Mesothelial cell of epicardium (in vitro differentiated cells): ENCODE measurements at regions not wholly inside any gene's neighbourhood (a gene's known extent, or its start where the extent isn't known, plus 50 kb on each side); places are given as distances from the start of the nearest gene placed in this dataset.

Experiments used
- DNase-seq, 2 experiments: peaks; one replicate each; pipeline ENCODE4 v3.0.0; 2021; ENCODE audit warnings: low spot score in 2 of 2; ENCODE audit not compliant: unreplicated experiment in 2 of 2
- H3K27ac Mint-ChIP-seq: 2 replicates; pipeline ENCODE4 v1.8.0; 2021; ENCODE audit warnings: mixed read lengths
- H3K27me3 Mint-ChIP-seq: 2 replicates; pipeline ENCODE4 v1.8.0; 2021; ENCODE audit warnings: low read depth, mixed read lengths
- H3K36me3 Mint-ChIP-seq: 2 replicates; pipeline ENCODE4 v1.8.0; 2021; ENCODE audit warnings: mixed read lengths
- H3K4me1 Mint-ChIP-seq: 2 replicates; pipeline ENCODE4 v1.8.0; 2021; ENCODE audit warnings: mixed read lengths
- H3K4me3 Mint-ChIP-seq: 2 replicates; pipeline ENCODE4 v1.8.0; 2021; ENCODE audit warnings: mild to moderate bottlenecking, moderate library complexity, mixed read lengths
- H3K9me3 Mint-ChIP-seq: 2 replicates; pipeline ENCODE4 v1.8.0; 2021; ENCODE audit warnings: mixed read lengths
- CTCF ChIP-seq: fragments of 200-600 bp; sonication (generic); IDR thresholded peaks from one replicate; pipeline ENCODE4 v1.5.0; 2021; ENCODE audit warnings: antibody characterized with exemption; ENCODE audit not compliant: unreplicated experiment

DNA sequence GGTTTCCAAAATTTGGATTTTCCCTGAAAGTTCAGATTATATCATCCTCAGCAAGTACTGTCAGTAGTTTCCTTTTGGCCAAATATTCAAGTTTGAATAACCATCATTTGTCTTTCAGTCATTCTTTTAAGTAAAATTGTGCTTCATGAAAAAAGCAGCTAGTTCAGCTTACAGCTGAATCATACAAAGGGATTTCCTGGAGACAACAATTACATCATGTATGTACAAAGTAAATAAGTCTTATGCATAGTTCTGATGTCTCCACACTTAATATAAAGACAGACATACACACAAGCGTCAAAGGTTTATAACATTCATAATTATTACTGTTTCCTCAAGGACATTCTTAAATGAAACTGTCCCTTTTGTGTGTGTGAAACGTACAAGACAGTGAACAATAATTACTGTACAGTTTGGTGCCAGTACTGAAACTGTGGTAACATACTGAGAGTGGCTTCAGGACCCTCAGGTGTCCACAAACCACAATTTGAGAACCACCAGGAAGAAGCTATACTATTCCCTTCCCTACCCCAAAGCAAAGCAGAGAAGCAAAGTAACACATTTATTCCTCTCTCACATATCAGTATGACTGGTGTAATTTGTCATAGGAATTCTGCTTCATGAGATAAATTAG, 746.6 kb downstream of the TAF11L14 start:
- H3K9me3 Mint-ChIP-seq = no peaks in the 10 kb centered on the region
- no peaks in the 10 kb centered on the region for H3K27me3 Mint-ChIP-seq
- H3K27ac Mint-ChIP-seq = no peak overlapping the region
- no peak for TF ChIP-seq CTCF
- DNase-seq = no peak
- no peaks in the 10 kb centered on the region for H3K36me3 Mint-ChIP-seq
- no peak overlapping the region for H3K4me3 Mint-ChIP-seq
- no peaks in the 10 kb centered on the region for H3K4me1 Mint-ChIP-seq

GRCh38 chr5:18393565-18394442, 759.5 kb downstream of the TAF11L14 start:
- H3K27ac Mint-ChIP-seq = no peak overlapping the region
- peaks cover 5% of the 10 kb centered on the region for H3K27me3 Mint-ChIP-seq
- H3K9me3 Mint-ChIP-seq = no peaks in the 10 kb centered on the region
- no peaks in the 10 kb centered on the region for H3K36me3 Mint-ChIP-seq
- H3K4me1 Mint-ChIP-seq = peaks cover 19% of the 10 kb centered on the region
- DNase-seq = peak; percentile 40 to 85
- H3K4me3 Mint-ChIP-seq = no peak overlapping the region
- peak; percentile 95 for TF ChIP-seq CTCF

GRCh38 chr5:18394443-18394804, 760.2 kb downstream of the TAF11L14 start:
- H3K4me1 Mint-ChIP-seq = peaks cover 19% of the 10 kb centered on the region
- no peak overlapping the region for H3K27ac Mint-ChIP-seq
- peaks cover 5% of the 10 kb centered on the region for H3K27me3 Mint-ChIP-seq
- no peaks in the 10 kb centered on the region for H3K36me3 Mint-ChIP-seq
- no peak for TF ChIP-seq CTCF
- DNase-seq = no peak
- H3K4me3 Mint-ChIP-seq = no peak overlapping the region
- no peaks in the 10 kb centered on the region for H3K9me3 Mint-ChIP-seq

DNA sequence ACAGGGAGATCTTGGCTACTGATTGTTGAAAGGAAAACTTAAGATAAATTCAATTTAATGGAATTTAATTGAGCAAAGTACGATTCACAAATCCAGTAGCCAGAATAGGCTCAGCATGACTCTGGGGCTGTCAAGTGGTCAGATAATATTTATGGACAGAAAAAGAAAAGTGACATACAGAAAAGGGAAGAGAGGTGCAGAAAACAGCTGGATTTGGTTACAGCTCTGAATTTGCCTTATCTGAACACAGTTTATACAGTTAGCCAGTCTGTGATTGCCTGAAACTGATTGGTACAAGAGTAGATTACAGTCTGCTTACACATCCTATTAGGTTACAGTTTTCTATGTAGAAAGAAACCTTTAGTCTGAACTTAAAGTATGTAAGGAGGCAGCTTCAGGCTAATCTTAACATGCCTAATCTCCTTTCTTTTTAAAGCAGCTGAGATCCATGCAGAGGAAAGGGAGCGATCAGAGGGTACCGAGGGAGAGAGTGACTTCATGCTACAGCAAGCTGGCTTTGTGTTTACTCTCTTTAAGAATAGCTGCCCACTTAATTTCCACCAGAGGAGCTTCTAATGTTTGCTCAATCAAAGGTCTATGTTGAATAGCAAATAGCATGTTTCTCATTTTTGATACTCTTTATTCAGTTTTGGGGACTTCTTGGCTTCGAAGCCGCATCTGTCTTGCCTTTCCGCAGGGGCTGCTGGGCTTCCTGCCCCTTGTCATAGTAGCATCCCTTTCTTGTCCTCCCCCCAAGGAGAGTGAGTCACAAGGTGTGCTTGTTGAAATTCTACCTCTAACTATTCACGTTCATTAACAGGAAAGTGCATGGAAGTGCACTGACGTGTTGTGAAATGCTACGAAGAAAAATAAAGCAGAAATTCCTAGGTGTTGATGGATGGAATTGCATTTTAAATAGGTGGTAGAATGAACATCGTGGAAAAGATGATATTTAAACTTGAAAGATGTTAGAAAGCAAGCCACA, 761.2 kb downstream of the TAF11L14 start:
- H3K36me3 Mint-ChIP-seq = no peaks in the 10 kb centered on the region
- H3K27me3 Mint-ChIP-seq = peaks cover 5% of the 10 kb centered on the region
- no peak overlapping the region for H3K27ac Mint-ChIP-seq
- H3K9me3 Mint-ChIP-seq = no peaks in the 10 kb centered on the region
- peaks cover 19% of the 10 kb centered on the region for H3K4me1 Mint-ChIP-seq
- no peak overlapping the region for H3K4me3 Mint-ChIP-seq
- no peak for DNase-seq
- no peak for TF ChIP-seq CTCF

- Mint-ChIP-seq H3K27me3 (peaks cover 3% of the 10 kb centered on the region), H3K36me3 (no peaks in the 10 kb centered on the region), H3K4me1 (peaks cover 19% of the 10 kb centered on the region), H3K27ac (no peak overlapping the region), H3K4me3 (no peak overlapping the region), H3K9me3 (no peaks in the 10 kb centered on the region)
- TF ChIP-seq CTCF = no peak
- DNase-seq = no peak
Observed at GRCh38 chr5:18397371-18397770, 763.1 kb downstream of the TAF11L14 start.
